Aorta (tissue), 5 donors: ENCODE measurements at regions not wholly inside any gene's neighbourhood (a gene's known extent, or its start where the extent isn't known, plus 50 kb on each side); places are given as distances from the start of the nearest gene placed in this dataset.

ENCODE experiments used
- ATAC-seq: fragments of 200-7000 bp; cut with Tn5 transposase; one replicate; pipeline ENCODE4 v1.9.1; 2022; ENCODE audit warnings: moderate library complexity; ENCODE audit not compliant: low FRiP score
- DNase-seq, 2 donors: peaks; one replicate each; pipeline ENCODE4 v3.0.0-alpha.2; 2020
- H3K27ac ChIP-seq, 2 donors: one replicate each; pipeline ENCODE4 v1.5.1; 2013; ENCODE audit warnings: low read length in 2 of 2, mild to moderate bottlenecking in 2 of 2, moderate library complexity in 2 of 2, control low read depth in 1 of 2, inconsistent platforms in 1 of 2, low read depth in 1 of 2
- H3K27me3 ChIP-seq, 2 donors: one replicate each; pipeline ENCODE4 v1.6.1; 2013; ENCODE audit warnings: control low read depth in 1 of 2, low read length in 1 of 2, mild to moderate bottlenecking in 1 of 2, moderate library complexity in 1 of 2; ENCODE audit not compliant: insufficient read depth in 2 of 2, control insufficient read depth in 1 of 2
- H3K36me3 ChIP-seq, 2 donors: one replicate each; pipeline ENCODE4 v1.6.1; 2013; ENCODE audit warnings: control low read depth in 1 of 2, low read length in 1 of 2, mild to moderate bottlenecking in 1 of 2; ENCODE audit not compliant: insufficient read depth in 2 of 2, control insufficient read depth in 1 of 2
- H3K4me1 ChIP-seq, 2 donors: one replicate each; pipeline ENCODE4 v1.6.1; 2013; ENCODE audit warnings: low read length in 2 of 2, control low read depth in 1 of 2, mild to moderate bottlenecking in 1 of 2, moderate library complexity in 1 of 2; ENCODE audit not compliant: insufficient read depth in 2 of 2, control insufficient read depth in 1 of 2
- H3K4me3 ChIP-seq, 2 donors: one replicate each; pipeline ENCODE4 v1.5.1; 2013; ENCODE audit warnings: low read length in 2 of 2, control low read depth in 1 of 2, mild to moderate bottlenecking in 1 of 2
- H3K9me3 ChIP-seq: one replicate; pipeline ENCODE4 v1.6.1; 2013; ENCODE audit warnings: mild to moderate bottlenecking, low read length; ENCODE audit not compliant: control insufficient read depth
- WGBS, 2 donors: extraction: QIAGEN DNeasy Blood & Tissue Kit; methylation state at CpG; one replicate each; pipeline ENCODE4 v1.1.7; 2013; 5-methylcytosine and 5-hydroxymethylcytosine counted together
- intact Hi-C, 2 donors: fragments of 100-400 bp; cut with DNase I; formaldehyde crosslinking; loops; one replicate each; pipeline versions ENCODE4 v1.14.2 to v1.15.0; 2022
- donor health status: healthy with polysubstance abuse.
- donor health status: Bipolar disorder and iron deficiency.
- donor health status: DM: no; HTN: no; CAD: no.
- donor health status: DM: no; HTN: no; CAD: no.
- donor health status: DM: yes; HTN: yes; CAD: no.

DNA sequence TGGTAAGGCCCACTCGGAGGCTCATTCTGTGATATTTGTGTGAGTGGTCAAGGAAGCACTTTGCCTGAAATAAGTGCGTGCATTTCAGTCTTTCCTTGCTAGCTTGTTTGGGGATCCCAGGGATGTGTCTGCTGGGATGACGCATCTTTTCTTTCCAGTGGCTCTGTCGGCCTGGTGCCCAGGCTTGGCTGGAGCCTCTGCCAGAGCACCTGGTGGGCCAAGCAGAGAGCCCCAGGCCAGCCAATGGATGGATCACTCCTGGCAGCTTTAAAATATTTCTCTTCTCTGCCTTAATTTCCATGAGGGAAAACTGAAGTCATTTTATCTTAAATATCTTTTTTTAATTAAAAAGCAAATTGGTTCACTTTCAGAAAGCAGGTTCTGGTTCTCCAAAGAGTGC is 501.8 kb upstream of the HS6ST1 start:
- Histone ChIP-seq H3K4me3 (no peak overlapping the region), H3K9me3 (no peaks in the 10 kb centered on the region), H3K27ac (no peak overlapping the region), H3K36me3 (no peaks in the 10 kb centered on the region), H3K27me3 (no peaks in the 10 kb centered on the region), H3K4me1 (no peaks in the 10 kb centered on the region)
- no peak for DNase-seq
- intact Hi-C loops: no loop called here
- no peak for ATAC-seq
- WGBS, 2 donors: 88 to 91% methylated on average over 4 of the region's 4 CpGs

GRCh38 chr2:128821010-128821409 is 502.3 kb upstream of the HS6ST1 start:
- H3K36me3 ChIP-seq: no peaks in the 10 kb centered on the region
- H3K27me3 ChIP-seq: no peaks in the 10 kb centered on the region
- no peak overlapping the region for H3K4me3 ChIP-seq
- H3K27ac ChIP-seq: no peak overlapping the region
- H3K4me1 ChIP-seq: no peaks in the 10 kb centered on the region
- ATAC-seq (no peak), DNase-seq (no peak)
- intact Hi-C loops: no loop called here
- WGBS, 2 donors: 94 to 100% methylated on average over 1 of the region's 1 CpG
- H3K9me3 ChIP-seq: no peaks in the 10 kb centered on the region

DNA sequence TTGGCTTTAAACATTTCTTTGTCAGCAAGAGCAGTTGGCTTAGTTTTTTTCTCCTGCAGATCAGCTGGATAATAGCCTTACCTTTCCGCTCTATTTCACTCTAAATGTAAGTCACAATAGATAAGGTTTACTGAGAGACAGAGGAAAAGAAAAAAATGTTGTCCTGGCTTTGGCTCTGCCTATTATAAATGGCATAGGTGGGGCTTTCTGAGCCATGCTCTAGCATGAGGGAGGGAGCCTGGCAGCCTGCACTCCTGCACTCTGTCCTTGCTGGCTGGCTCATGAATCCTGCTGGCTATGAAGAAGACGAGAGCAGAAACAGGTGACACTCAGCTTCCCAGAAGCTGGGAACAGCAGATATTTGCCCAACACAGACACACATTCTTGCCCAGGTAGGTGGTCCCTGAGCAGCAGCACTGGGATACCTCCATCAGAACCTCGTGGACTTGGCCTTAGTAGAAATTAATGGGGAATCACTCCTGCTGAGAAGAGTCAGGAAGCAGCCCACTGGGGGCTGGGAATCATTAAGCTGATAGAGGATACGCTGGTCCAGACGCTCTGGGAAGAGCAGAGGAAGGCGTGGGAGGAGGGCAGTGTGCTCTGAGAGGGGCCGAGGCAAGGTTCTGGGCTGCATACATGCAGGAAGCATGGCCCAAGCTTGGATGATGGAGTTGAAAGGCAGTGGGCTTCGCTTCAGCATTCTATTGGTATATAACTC is 514.4 kb upstream of the HS6ST1 start:
- WGBS, 2 donors: 63 to 64% methylated on average over 8 of the region's 8 CpGs
- H3K27ac ChIP-seq: no peak overlapping the region
- ATAC-seq: no peak
- H3K27me3 ChIP-seq: no peaks in the 10 kb centered on the region
- no peaks in the 10 kb centered on the region for H3K9me3 ChIP-seq
- no peaks in the 10 kb centered on the region for H3K36me3 ChIP-seq
- H3K4me1 ChIP-seq: no peaks in the 10 kb centered on the region
- no peak for DNase-seq
- intact Hi-C loops: no loop called here
- H3K4me3 ChIP-seq: no peak overlapping the region

GRCh38 chr2:128833664-128834027 is 515.0 kb upstream of the HS6ST1 start:
- no peak for ATAC-seq
- no peak overlapping the region for H3K4me3 ChIP-seq
- no peaks in the 10 kb centered on the region for H3K36me3 ChIP-seq
- H3K27ac ChIP-seq: no peak overlapping the region
- no peaks in the 10 kb centered on the region for H3K27me3 ChIP-seq
- intact Hi-C loops: no loop called here
- no peak for DNase-seq
- H3K4me1 ChIP-seq: no peaks in the 10 kb centered on the region
- 82 to 90% methylated on average over 6 of the region's 6 CpGs for WGBS, 2 donors
- H3K9me3 ChIP-seq: no peaks in the 10 kb centered on the region

DNA sequence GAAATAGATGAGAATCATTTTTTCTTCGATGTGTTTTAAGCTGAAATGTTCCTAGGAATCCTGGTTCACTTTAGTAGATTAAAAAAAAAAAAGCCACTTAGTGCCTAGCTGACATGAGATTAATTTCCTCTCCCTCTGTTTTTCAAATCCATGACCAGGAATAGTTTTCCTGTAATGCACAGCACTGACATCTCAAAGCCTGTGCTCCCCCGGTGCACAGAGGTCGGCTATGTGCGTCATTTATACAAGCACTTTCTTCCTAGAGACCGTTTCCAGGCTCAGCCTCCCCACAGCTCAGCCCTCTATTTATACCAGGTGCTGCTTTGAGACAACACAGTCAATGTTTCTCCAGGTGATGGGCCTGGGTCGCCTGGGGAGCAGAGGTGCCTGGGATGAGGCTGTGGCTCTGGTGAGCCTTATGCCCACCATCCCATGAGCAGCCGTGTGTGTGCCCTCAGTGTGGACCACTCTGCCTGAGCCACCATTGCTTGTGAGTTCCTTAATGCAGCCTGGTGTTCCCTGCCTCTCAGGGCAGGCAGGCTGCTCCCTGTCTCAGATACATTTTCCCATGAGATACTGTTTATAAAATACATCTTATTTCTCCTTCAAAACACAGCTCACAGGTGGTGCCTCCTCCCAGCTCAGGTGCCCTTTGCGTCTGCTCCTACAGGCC is 515.7 kb upstream of the HS6ST1 start:
- WGBS, 2 donors: 63% methylated on average over 8 of the region's 8 CpGs
- intact Hi-C loops: no loop called here
- Histone ChIP-seq H3K27ac (no peak overlapping the region), H3K9me3 (no peaks in the 10 kb centered on the region), H3K27me3 (no peaks in the 10 kb centered on the region), H3K4me1 (no peaks in the 10 kb centered on the region), H3K36me3 (no peaks in the 10 kb centered on the region), H3K4me3 (no peak overlapping the region)
- ATAC-seq (peak; percentile 26), DNase-seq (no peak)

- H3K9me3 ChIP-seq: no peaks in the 10 kb centered on the region
- H3K27ac ChIP-seq: no peak overlapping the region
- H3K4me1 ChIP-seq: no peaks in the 10 kb centered on the region
- H3K4me3 ChIP-seq: no peak overlapping the region
- ATAC-seq (peak; percentile 23), DNase-seq (no peak)
- intact Hi-C loops: no loop called here
- 80 to 81% methylated on average over 7 of the region's 7 CpGs for WGBS, 2 donors
- no peaks in the 10 kb centered on the region for H3K36me3 ChIP-seq
- no peaks in the 10 kb centered on the region for H3K27me3 ChIP-seq
Observed at GRCh38 chr2:128834880-128835252, 516.2 kb upstream of the HS6ST1 start.

GRCh38 chr2:128835342-128835855 is 516.7 kb upstream of the HS6ST1 start:
- 87 to 90% methylated on average over 10 of the region's 10 CpGs for WGBS, 2 donors
- H3K9me3 ChIP-seq: no peaks in the 10 kb centered on the region
- DNase-seq: no peak
- no peaks in the 10 kb centered on the region for H3K27me3 ChIP-seq
- H3K4me1 ChIP-seq: no peaks in the 10 kb centered on the region
- no peak for ATAC-seq
- H3K27ac ChIP-seq: no peak overlapping the region
- no peak overlapping the region for H3K4me3 ChIP-seq
- H3K36me3 ChIP-seq: no peaks in the 10 kb centered on the region
- intact Hi-C loops: no loop called here

DNA sequence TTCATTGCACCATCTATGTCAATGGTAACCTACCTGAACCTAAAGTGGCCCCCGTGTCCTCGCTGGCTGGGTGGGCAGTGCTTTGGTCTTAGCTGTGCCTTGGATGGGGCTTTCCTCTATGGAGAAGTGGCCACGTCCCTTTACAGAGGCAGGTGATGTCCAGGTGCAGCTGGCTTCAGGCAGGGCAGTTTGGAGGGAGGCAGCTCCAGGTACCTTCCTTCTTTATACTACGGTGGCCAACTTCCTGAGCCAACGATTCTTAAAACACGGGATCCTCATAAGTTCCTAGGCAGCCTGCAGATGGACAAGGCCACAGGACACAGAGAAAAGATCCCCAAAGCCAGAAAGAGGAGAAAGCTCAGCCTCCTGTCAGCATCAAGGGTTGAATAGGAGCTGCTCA is 517.3 kb upstream of the HS6ST1 start:
- intact Hi-C loops: no loop called here
- no peaks in the 10 kb centered on the region for H3K9me3 ChIP-seq
- WGBS, 2 donors: 92 to 95% methylated on average over 6 of the region's 6 CpGs
- DNase-seq: no peak
- no peaks in the 10 kb centered on the region for H3K4me1 ChIP-seq
- H3K36me3 ChIP-seq: no peaks in the 10 kb centered on the region
- H3K27me3 ChIP-seq: no peaks in the 10 kb centered on the region
- no peak overlapping the region for H3K4me3 ChIP-seq
- no peak overlapping the region for H3K27ac ChIP-seq
- ATAC-seq: no peak

DNA sequence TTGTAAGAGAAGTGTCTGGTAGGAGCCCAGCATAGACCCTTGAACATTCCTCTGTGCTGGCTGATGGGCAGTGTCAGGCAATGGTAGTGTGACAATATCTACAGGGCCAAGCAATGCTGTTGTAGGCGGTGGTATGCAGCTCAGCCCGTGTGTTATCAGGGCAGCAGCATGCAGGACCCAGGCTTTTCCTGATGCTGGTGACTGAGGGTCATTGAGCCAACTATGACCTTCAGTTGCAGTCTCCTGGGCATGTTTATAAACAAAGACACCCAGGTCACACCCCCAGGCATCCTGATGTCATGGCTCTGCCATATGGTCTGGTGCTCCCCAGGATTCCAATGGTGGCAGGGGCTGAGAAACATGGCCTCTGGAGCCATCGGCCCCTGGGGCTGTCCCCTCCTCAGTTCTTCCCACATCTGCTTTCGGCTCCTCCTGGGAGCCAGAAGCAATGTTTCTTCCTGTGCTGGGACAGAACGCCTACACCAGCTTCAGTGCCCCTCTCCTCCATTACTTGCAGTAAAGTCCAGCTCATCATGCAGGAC is 518.0 kb upstream of the HS6ST1 start:
- DNase-seq: no peak
- WGBS, 2 donors: 79% methylated on average over 5 of the region's 5 CpGs
- intact Hi-C loops: no loop called here

More for the DNA sequence above, 518.0 kb upstream of the HS6ST1 start:
- no peak overlapping the region for H3K4me3 ChIP-seq
- no peak overlapping the region for H3K27ac ChIP-seq
- no peaks in the 10 kb centered on the region for H3K36me3 ChIP-seq
- no peaks in the 10 kb centered on the region for H3K4me1 ChIP-seq
- ATAC-seq: no peak
- H3K9me3 ChIP-seq: no peaks in the 10 kb centered on the region
- H3K27me3 ChIP-seq: no peaks in the 10 kb centered on the region
